SK-N-MC (cell line): ENCODE measurements at regions not wholly inside any gene's neighbourhood (a gene's known extent, or its start where the extent isn't known, plus 50 kb on each side); places are given as distances from the start of the nearest gene placed in this dataset.

Experiments used
- DNase-seq: peaks from one replicate; pipeline ENCODE4 v3.0.0-alpha.2; 2011; ENCODE audit warnings: low read depth, low spot score
- H3K27ac ChIP-seq: fragments of 200-600 bp; sonication (generic); 2 replicates; pipeline ENCODE4 v1.5.1; 2016; ENCODE audit warnings: mixed run types
- H3K36me3 ChIP-seq: fragments of 200-600 bp; sonication (generic); 2 replicates; pipeline ENCODE4 v1.6.1; 2017; ENCODE audit warnings: antibody characterized with exemption, low read length, mixed read lengths; ENCODE audit not compliant: insufficient read depth
- H3K4me3 ChIP-seq: fragments of 200-600 bp; sonication (generic); 2 replicates; pipeline ENCODE4 v1.5.1; 2016
- H3K9ac ChIP-seq: fragments of 200-600 bp; sonication (generic); 2 replicates; pipeline ENCODE4 v1.8.0; 2017; ENCODE audit warnings: mixed run types, mixed read lengths; ENCODE audit not compliant: insufficient read length
- H3K9me3 ChIP-seq: fragments of 200-600 bp; sonication (generic); 2 replicates; pipeline ENCODE4 v1.6.1; 2017; ENCODE audit warnings: low read depth, mild to moderate bottlenecking, antibody characterized with exemption, low read length, moderate library complexity, mixed read lengths
- EZH2 ChIP-seq: fragments of 200-600 bp; sonication (generic); IDR thresholded peaks from one replicate; pipeline ENCODE4 v1.6.1; 2017; ENCODE audit warnings: antibody characterized with exemption
- FOXP2 ChIP-seq: optimal IDR thresholded peaks from 2 replicates; pipeline ENCODE3; 2011; ENCODE audit warnings: mild to moderate bottlenecking, moderate library complexity; ENCODE audit not compliant: insufficient read depth; ENCODE audit errors: extremely low read length, control extremely low read depth
- POLR2AphosphoS5 ChIP-seq: IDR thresholded peaks from 2 replicates; pipeline ENCODE4 v1.6.1; 2012; ENCODE audit warnings: mild to moderate bottlenecking, low read depth, low read length, borderline replicate concordance

DNA sequence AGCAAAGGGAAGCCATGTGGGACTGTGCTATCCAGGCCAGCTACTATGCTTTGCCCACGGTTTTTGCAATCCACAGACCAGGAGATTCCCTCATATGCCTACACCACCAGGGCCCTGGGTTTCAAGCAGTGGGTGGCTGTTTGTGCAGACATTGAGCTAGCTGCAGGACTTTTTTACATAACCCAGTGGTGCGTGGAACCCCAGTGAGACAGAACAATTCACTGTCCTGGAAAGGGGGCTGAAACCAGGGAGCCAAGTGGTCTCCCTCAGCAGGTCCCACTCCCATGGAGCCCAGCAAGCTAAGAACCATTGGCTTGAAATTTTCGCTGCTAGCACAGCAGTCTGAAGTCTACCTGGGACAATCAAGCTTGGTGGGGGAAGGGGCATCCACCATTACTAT, 959.9 kb downstream of the FSTL5 start:
- TF ChIP-seq POLR2AphosphoS5 (no peak), FOXP2 (no peak), EZH2 (no peak)
- no peak for DNase-seq

GRCh38 chr4:161197912-161198311, 965.9 kb downstream of the FSTL5 start:
- H3K4me3 ChIP-seq, result no peak overlapping the region
- no peak for DNase-seq
- no peak overlapping the region for H3K9ac ChIP-seq
- TF ChIP-seq EZH2 (no peak), POLR2AphosphoS5 (no peak), FOXP2 (no peak)
- H3K9me3 ChIP-seq, result no peaks in the 10 kb centered on the region
- H3K27ac ChIP-seq, result no peak overlapping the region
- no peaks in the 10 kb centered on the region for H3K36me3 ChIP-seq

More for the DNA sequence above, 959.9 kb downstream of the FSTL5 start:
- no peak overlapping the region for H3K27ac ChIP-seq
- no peaks in the 10 kb centered on the region for H3K36me3 ChIP-seq
- H3K9ac ChIP-seq, result no peak overlapping the region
- no peak overlapping the region for H3K4me3 ChIP-seq
- H3K9me3 ChIP-seq, result no peaks in the 10 kb centered on the region

GRCh38 chr4:161197474-161197873, 966.3 kb downstream of the FSTL5 start:
- DNase-seq, result no peak
- Histone ChIP-seq H3K36me3 (no peaks in the 10 kb centered on the region), H3K9ac (no peak overlapping the region), H3K4me3 (no peak overlapping the region), H3K27ac (no peak overlapping the region), H3K9me3 (no peaks in the 10 kb centered on the region)
- TF ChIP-seq FOXP2, result no peak
- no peak for TF ChIP-seq POLR2AphosphoS5
- no peak for TF ChIP-seq EZH2

GRCh38 chr4:161189286-161190134, 974.3 kb downstream of the FSTL5 start:
- Histone ChIP-seq H3K9ac (no peak overlapping the region), H3K36me3 (no peaks in the 10 kb centered on the region), H3K4me3 (no peak overlapping the region), H3K27ac (no peak overlapping the region), H3K9me3 (no peaks in the 10 kb centered on the region)
- TF ChIP-seq EZH2 (no peak), POLR2AphosphoS5 (no peak), FOXP2 (no peak)
- no peak for DNase-seq

DNA sequence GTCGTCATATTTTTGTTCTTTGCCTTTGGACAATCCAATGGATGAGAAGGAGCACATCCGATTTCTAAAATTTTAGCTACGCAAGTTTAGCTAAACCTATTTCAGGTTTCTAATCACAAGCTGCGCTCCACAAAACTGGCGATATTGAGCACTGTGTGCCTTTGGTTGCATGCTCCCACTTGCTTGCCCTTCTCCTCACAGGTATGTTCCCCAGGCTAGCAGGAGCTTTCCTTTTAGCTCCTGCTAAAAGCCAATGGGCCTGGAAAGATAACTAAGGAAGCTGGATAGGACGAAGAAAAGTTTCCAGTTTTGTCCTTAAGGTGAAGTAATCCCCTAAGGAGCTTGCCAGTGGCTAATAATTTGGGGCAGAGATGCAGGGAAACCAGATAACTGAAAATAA, 975.2 kb downstream of the FSTL5 start:
- no peak overlapping the region for H3K4me3 ChIP-seq
- no peaks in the 10 kb centered on the region for H3K36me3 ChIP-seq
- H3K27ac ChIP-seq, result no peak overlapping the region
- no peaks in the 10 kb centered on the region for H3K9me3 ChIP-seq
- DNase-seq, result no peak
- TF ChIP-seq POLR2AphosphoS5 (no peak), FOXP2 (no peak), EZH2 (no peak)
- no peak overlapping the region for H3K9ac ChIP-seq

DNA sequence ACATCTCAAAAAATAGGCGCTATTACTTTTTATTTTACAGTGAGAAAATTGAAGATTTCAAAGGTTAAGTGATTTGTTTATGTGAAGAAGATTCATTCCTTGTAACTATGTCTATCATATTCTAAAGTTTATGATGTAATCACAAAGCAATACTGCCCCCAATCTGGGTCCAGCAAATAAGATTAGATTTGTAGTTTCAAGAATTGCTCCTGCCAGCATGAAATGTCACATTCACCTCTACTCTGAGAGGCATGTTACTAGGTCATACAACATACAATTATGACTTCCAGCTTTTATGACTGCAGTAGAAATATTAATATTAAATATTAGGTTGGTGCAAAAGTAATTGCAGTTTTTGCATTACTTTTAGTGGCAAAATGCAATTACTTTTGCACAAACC, 976.2 kb downstream of the FSTL5 start:
- Histone ChIP-seq H3K9ac (no peak overlapping the region), H3K36me3 (no peaks in the 10 kb centered on the region), H3K4me3 (no peak overlapping the region), H3K9me3 (no peaks in the 10 kb centered on the region), H3K27ac (no peak overlapping the region)
- no peak for TF ChIP-seq POLR2AphosphoS5
- TF ChIP-seq EZH2, result no peak
- TF ChIP-seq FOXP2, result no peak
- no peak for DNase-seq

GRCh38 chr4:161186750-161187149, 977.0 kb downstream of the FSTL5 start:
- DNase-seq, result no peak
- H3K27ac ChIP-seq, result no peak overlapping the region
- TF ChIP-seq FOXP2 (no peak), EZH2 (no peak), POLR2AphosphoS5 (no peak)
- no peak overlapping the region for H3K4me3 ChIP-seq
- H3K36me3 ChIP-seq, result no peaks in the 10 kb centered on the region
- no peaks in the 10 kb centered on the region for H3K9me3 ChIP-seq
- no peak overlapping the region for H3K9ac ChIP-seq

DNA sequence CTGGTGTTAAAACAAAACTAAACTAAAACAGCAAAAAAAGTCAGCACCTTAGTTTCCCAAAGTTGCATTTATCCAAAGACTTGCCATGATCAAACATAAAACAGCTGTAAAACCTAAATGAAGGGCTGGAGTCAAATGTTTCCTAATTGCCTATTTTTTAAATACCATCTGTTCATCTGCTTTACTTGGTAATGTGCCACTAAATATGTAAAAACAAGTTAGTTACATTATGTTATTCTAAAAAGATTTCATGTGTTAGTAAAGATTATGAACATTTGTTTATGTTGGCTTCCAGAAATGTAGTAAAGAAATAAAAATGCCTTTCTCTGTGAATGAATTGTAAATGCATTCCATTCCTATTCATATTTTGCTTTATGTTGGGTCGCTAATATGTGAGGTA, 977.8 kb downstream of the FSTL5 start:
- no peak overlapping the region for H3K27ac ChIP-seq

GRCh38 chr4:161183729-161184128, 980.1 kb downstream of the FSTL5 start:
- TF ChIP-seq POLR2AphosphoS5 (no peak), FOXP2 (no peak), EZH2 (no peak)
- H3K36me3 ChIP-seq, result no peaks in the 10 kb centered on the region
- no peak overlapping the region for H3K4me3 ChIP-seq
- no peaks in the 10 kb centered on the region for H3K9me3 ChIP-seq
- DNase-seq, result no peak
- no peak overlapping the region for H3K27ac ChIP-seq
- no peak overlapping the region for H3K9ac ChIP-seq

More for the DNA sequence above, 977.8 kb downstream of the FSTL5 start:
- Histone ChIP-seq H3K9ac (no peak overlapping the region), H3K9me3 (no peaks in the 10 kb centered on the region), H3K36me3 (no peaks in the 10 kb centered on the region), H3K4me3 (no peak overlapping the region)
- TF ChIP-seq FOXP2 (no peak), POLR2AphosphoS5 (no peak), EZH2 (no peak)
- DNase-seq, result no peak

DNA sequence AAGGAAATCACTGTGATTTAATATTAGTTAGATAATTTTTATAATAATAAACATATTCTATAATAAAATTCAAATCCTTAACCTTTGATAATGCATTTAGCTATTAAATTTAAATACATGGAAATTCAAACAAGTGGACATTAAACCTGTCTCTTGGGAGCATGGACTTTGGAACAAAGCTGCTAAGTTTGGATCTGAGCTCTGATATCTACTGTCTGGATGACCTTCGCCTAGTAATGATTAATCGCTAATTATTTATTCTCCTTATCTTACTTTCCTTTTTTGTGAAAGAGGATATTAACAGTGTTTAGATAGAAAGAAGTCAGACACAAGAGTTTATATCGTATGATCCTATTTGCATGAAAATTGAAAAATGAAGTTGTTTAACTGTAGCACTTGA, 980.9 kb downstream of the FSTL5 start:
- Histone ChIP-seq H3K9ac (no peak overlapping the region), H3K27ac (no peak overlapping the region), H3K36me3 (no peaks in the 10 kb centered on the region), H3K4me3 (no peak overlapping the region), H3K9me3 (no peaks in the 10 kb centered on the region)
- no peak for DNase-seq
- TF ChIP-seq FOXP2, result no peak
- no peak for TF ChIP-seq POLR2AphosphoS5
- TF ChIP-seq EZH2, result no peak
